ENCODE measurements at regions not wholly inside any gene's neighbourhood (a gene's known extent, or its start where the extent isn't known, plus 50 kb on each side); places are given as distances from the start of the nearest gene placed in this dataset.

DNA sequence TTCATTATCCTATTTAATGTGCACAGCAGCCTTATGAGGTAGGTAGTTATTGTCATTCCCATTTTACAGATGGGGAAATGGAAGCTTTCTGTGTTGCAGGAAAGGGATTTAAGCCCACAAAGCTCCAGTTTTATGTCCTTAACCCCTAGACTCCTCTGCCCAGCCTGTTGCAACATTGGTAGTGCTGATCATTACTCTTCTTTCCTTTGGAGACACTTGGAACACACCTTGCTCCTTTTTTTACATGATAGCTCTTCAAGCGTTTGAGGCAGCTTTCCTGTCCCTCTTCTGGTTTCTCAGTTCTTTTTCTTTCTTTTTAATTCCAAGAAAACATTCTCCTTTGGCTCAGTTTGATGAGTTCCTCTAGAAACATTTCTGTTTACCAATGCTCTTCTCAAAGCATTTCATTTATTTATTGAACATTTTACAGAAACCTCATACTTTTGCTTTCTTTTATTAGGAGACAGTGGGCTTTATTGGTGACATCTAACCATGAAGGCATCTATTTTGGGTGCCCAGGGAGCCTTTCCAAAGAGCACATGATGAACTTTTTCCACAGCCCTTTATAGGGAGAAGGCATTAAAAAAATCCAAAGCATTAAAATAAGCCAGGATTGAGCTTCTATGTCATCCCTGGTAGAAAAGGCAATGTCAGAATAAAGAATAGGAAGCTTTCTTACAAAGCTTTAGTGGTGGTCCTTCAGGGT is 218.0 kb downstream of the TMEM38B start:
- no peak for TF ChIP-seq EZH2phosphoT487 (IDR thresholded peaks at IDR 0.05; ENCODE audit: insufficient read depth, low read depth)
- TF ChIP-seq EZH2 (IDR thresholded peaks at IDR 0.05; ENCODE audit: insufficient read depth, poor library complexity, severe bottlenecking) = no peak
